Stimulated activated CD4-positive, alpha-beta T cell treated with anti-CD3 and anti-CD28 coated beads, Interleukin-15, amount 100 ng/mL, for 1 hour (primary cell): ENCODE measurements at regions not wholly inside any gene's neighbourhood (a gene's known extent, or its start where the extent isn't known, plus 50 kb on each side); places are given as distances from the start of the nearest gene placed in this dataset.

Source experiments
- DNase-seq, 2 donors: peaks; one replicate each; pipeline ENCODE4 v3.0.0-alpha.2; 2020; ENCODE audit warnings: low read depth in 1 of 2, low spot score in 1 of 2

GRCh38 chr2:118525346-118525745 lies 322.1 kb downstream of the EN1 start:
- no peak for DNase-seq

DNA sequence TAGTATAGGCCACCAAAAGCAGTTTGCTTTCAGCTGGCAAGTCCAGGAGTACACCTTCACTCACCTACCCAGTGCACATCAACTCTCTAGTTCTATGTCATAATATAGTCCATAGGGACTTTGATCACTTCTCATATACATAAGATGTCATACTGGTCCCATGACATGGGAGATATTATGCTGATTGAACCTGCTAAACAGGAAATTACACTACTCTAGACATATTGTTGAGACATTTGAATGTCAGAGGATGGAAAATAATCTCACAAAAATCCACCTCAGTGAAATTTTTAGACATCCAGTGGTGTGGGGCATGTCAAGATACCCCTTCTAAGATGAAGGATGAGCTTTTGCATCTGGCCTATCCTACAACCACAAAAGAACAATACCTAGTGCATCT lies 322.5 kb downstream of the EN1 start:
- no peak for DNase-seq

DNA sequence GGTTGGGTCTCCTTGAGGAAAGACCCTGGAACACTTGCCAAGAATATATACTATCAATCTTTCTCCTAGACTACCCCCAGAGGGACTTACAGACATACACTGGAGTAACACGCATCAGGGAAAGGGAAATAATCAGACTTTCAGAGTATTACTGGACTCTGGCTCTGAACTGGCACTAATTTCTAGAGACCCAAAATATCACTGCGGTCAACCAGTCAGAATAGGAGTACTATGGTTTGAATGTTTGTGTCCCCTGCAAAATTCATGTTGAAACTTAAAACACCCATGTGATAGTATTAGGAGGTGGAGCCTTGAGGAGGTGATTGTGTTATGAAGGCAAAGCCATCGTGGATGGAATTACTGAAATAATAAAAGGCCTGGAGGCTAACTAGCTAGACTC lies 323.7 kb downstream of the EN1 start:
- no peak for DNase-seq

- no peak for DNase-seq
Measured at GRCh38 chr2:118521960-118522359, 325.5 kb downstream of the EN1 start.

DNA sequence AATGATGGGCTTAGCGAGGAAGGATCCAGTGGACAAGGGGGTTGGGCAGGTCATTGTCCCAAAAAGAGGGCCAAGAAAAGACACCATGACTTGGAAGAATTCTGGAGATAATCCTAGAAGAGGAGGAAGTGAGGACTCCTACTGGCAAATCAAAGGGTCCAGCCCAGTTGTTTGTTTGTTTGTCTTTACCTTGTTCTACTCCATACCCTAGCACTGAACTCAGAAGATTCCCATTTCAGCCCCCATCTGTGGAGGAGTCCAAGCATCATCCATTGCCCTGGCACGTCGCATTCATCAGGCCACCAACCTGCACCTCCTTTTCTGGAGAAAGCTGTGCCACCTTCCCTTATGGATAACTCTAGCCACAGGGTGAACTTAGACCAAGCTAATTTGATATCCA lies 326.2 kb downstream of the EN1 start:
- DNase-seq: no peak

DNA sequence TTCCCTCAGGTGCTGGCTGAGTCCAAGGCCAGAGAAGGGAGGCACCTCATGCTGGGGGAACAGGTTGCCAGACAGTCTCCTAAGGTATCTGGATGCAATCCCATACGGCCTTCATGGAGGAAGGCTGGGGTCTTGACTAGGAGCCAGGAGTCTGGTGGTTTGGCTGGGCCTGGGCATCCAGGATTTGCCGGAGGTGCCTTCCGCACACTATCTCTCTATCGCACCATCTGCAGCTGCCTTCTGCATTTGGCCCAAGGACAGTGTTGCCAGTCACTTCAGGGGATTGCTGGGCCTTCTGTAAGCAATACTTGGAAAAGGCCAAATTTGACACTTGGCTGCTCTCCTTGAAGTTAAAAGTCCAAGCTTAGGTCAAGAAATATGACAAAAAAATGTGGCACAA lies 327.2 kb downstream of the EN1 start:
- no peak for DNase-seq

- no peak for DNase-seq
Measured at GRCh38 chr2:118519511-118519910, 327.9 kb downstream of the EN1 start.

DNA sequence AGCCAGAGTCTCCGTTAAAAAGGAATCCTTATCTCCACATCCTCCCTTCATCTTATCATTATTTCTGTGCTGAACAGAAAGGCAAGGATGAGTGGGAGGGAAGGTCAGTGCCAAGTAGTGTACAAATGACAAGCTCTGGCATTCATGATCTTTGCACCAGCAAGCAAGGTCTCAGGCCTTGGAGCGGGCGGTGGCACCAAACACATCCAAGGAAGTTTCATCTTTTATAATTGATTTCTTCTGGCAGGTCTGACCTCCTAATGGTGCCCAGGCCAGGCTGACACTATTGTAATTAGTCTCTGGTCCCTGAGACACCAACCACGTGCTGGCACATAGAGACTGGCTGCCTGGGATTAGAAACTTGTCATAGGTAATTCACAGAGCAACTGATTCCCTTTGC lies 336.6 kb downstream of the EN1 start:
- no peak for DNase-seq

- no peak for DNase-seq
Measured at GRCh38 chr2:118509319-118510004, 338.0 kb downstream of the EN1 start.

DNA sequence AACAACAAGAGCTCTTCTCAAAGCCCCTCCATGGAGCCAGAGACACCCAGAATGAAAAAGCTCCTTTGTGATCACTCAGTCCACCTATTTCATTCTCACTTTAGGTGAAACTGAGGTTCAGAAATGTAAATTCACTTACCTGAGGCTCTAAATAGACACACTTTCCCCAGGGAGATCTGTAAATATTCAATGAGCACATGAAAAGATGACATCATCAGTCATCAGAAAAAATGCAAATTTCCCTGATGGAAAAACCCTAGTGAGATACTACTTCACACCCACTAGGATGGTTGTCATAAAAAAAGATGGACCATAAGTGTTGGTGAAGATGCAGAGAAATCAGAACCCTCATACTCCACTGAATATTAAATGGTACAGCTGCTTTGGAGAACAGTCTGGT lies 339.2 kb downstream of the EN1 start:
- no peak for DNase-seq

- no peak for DNase-seq
Measured at GRCh38 chr2:118505436-118505835, 342.0 kb downstream of the EN1 start.

GRCh38 chr2:118502106-118502505 lies 345.3 kb downstream of the EN1 start:
- DNase-seq: no peak

DNA sequence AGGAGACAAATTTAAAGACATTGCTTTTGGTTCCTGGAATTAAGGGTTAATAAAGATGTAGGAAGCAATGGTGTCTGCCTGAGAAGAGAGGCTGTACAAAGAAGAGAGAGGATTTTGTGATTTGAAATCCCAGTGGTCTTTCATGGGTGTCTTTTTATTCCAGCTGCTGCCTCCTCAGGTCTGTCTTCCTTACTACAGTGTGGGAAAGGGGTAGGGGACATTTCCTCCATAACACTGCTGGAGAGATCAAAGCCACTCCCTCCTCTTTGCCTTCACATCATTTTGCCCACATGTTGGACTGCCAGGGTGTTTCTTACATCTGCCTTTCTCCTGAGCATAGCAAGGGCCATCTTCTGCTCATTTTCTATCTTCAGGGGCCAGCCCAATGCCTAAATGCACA lies 348.5 kb downstream of the EN1 start:
- DNase-seq: no peak

GRCh38 chr2:118496870-118497611 lies 350.4 kb downstream of the EN1 start:
- no peak for DNase-seq

DNA sequence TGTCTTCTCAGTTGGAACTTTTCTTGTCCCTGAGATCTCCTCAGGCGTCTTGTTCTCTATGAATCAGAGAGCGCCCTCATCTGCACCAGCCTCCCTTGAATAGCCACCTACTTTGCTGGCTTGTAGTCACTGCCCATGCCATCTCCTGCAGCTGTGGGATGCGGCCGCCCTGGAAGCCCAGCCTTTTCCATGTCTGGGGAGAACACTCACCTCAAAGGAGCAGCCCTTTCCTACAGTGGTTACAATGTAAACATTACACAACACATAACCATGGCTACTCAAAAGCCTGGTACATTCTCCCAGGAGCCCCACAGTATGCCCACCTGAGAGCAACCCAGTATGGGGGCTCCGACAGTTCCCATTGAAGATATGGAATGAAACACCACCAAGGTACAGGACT lies 351.0 kb downstream of the EN1 start:
- DNase-seq: no peak

GRCh38 chr2:118495290-118495689 lies 352.2 kb downstream of the EN1 start:
- DNase-seq: no peak

DNA sequence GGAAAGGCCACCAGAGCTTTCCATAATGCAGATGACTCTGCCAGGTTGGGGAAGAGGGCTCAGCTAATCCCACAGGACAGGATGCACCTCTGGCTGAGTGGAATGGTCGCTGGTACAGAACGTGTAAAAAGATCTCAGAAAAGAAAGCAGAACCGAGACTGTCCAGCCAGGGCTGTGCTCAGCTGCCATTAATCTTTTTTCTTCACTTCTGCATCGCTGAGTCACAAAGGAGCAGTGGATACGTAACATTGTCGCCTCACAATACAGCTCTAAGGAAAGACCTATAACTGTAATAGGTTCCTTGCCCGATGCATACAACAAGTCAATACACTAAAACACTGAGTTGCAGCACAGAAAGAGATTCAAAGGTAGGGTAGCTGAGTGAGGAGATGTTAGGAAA lies 354.2 kb downstream of the EN1 start:
- no peak for DNase-seq

DNA sequence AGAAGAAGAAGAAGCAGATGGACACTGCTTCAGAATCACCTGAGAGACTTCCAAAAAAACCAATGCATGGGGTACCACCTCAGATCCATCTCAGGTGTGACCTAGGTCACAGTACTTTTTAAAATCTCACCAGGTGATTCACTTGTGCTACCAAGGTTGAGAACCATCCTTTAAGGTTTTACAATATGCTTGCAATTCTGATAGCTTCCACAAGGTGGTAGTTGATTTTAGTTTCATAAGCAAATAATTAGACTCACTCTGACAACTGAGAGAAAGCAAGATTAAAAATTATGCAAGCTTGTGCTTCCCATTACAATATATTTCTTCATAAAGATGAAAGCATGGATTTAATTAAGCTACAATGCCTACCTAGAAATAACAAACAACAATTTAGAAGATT lies 355.1 kb downstream of the EN1 start:
- no peak for DNase-seq

DNA sequence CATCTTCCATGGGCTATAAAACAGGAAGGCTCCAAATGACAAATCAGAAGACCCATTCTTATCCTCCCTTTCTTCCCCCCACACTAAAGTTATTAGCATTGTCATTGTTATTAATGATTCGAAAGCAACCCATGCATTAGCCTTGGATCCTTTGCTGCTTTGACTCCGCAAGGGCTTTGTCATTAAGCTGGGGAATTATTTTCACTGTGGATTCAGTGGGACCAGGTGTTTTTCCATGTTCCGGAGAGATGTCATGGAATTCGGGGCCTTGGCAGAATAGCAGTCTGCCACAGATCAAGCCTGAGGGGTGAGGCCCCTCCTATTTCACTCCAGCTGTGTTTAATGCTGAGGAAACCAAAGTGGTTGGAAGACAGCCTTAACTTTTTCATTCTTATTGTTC lies 357.1 kb downstream of the EN1 start:
- no peak for DNase-seq

- DNase-seq: no peak
Measured at GRCh38 chr2:118489712-118490299, 357.6 kb downstream of the EN1 start.

- no peak for DNase-seq
Measured at GRCh38 chr2:118481299-118481698, 366.1 kb downstream of the EN1 start.

DNA sequence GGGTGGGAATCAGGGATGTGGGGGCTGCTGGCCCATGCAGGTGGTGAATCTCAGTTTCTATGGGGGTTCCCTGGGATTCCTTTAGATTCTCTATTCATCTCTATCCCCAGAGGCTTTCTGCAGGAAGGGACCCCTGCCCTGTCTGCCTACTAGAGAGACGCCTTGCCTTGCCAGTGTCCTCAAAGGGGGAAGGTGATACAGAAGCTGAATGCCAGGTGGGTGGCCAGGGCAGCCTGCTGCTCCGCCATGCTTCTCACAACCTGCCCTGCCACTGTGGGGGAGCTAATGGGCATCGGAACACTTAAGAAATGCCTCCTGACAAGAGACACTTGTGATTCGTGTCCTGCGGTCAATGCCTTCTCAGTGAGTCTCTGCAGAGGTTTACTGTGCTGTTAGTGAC lies 368.4 kb downstream of the EN1 start:
- no peak for DNase-seq
